ENCODE measurements at regions not wholly inside any gene's neighbourhood (a gene's known extent, or its start where the extent isn't known, plus 50 kb on each side); places are given as distances from the start of the nearest gene placed in this dataset.

- Histone ChIP-seq H3K27me3 (ENCODE audit: control insufficient read depth in 1 of 2, insufficient read depth in 2 of 2, low read length in 2 of 2) (no peaks in the 10 kb centered on the region), H2AFZ (ENCODE audit: low read length) (no peak overlapping the region), H3K36me3 (replicated peaks in 1 of 2; ENCODE audit: control insufficient read depth in 1 of 2, insufficient read depth in 2 of 2, low read length in 2 of 2) (no peaks in the 10 kb centered on the region), H4K20me1 (ENCODE audit: insufficient read depth, low read length) (no peaks in the 10 kb centered on the region), H3K4me1 (ENCODE audit: insufficient read depth, low read length) (peaks cover 32% of the 10 kb centered on the region), H3K4me3 (replicated peaks in 1 of 3; ENCODE audit: insufficient read depth in 1 of 3, low read depth in 2 of 3, low read length in 3 of 3) (no peak overlapping the region), H3K9ac (ENCODE audit: insufficient read depth, low read depth, low read length) (no peak overlapping the region), H3K79me2 (ENCODE audit: insufficient read depth, low read length) (no peaks in the 10 kb centered on the region), H3K9me3 (ENCODE audit: low read length) (no peaks in the 10 kb centered on the region), H3K4me2 (ENCODE audit: low read depth, low read length) (no peak overlapping the region), H3K27ac (ENCODE audit: extremely low read length, insufficient read depth, low read length) (no peak overlapping the region)
- BruUV-seq (replicated peaks): no TSS peak
- DNase-seq (ENCODE audit: low spot score) (no peak), FAIRE-seq (no peak), ATAC-seq (no peak)
- ChIA-PET CTCF (ENCODE audit: low intra/inter-chr PET ratio, low total read pairs) (no interaction called here), POLR2A (no interaction called here)
- TF ChIP-seq HNF4A (CRISPR knock-in tag; IDR thresholded peaks at IDR 0.05) (no peak), HNRNPH1 (optimal IDR thresholded peaks at IDR 0.05; ENCODE audit: low read depth, low read length) (no peak), HNRNPK (IDR thresholded peaks at IDR 0.05; ENCODE audit: low read depth, low read length, poor library complexity, severe bottlenecking) (no peak), POLR2AphosphoS2 (IDR thresholded peaks at IDR 0.05; ENCODE audit: low read depth, low read length) (no peak), CREBL2 (CRISPR knock-in tag; IDR thresholded peaks at IDR 0.05; ENCODE audit: borderline replicate concordance) (no peak), ZNF335 (CRISPR knock-in tag; IDR thresholded peaks at IDR 0.05) (no peak), THRA (CRISPR knock-in tag; IDR thresholded peaks at IDR 0.05; ENCODE audit: borderline replicate concordance) (no peak), TERF1 (CRISPR knock-in tag; IDR thresholded peaks at IDR 0.05) (no peak), BCL6 (CRISPR knock-in tag; IDR thresholded peaks at IDR 0.05) (no peak), SIX1 (CRISPR knock-in tag; IDR thresholded peaks at IDR 0.05; ENCODE audit: borderline replicate concordance) (no peak), MED1 (CRISPR knock-in tag; IDR thresholded peaks at IDR 0.05) (no peak), ZBTB34 (CRISPR knock-in tag; IDR thresholded peaks at IDR 0.05) (no peak), ZNF17 (CRISPR knock-in tag; IDR thresholded peaks at IDR 0.05) (no peak), ZKSCAN8 (CRISPR knock-in tag; IDR thresholded peaks at IDR 0.05; ENCODE audit: borderline replicate concordance) (no peak), ZNF33A (CRISPR knock-in tag; IDR thresholded peaks at IDR 0.05; ENCODE audit: borderline replicate concordance) (no peak), ZNF883 (CRISPR knock-in tag; IDR thresholded peaks at IDR 0.05; ENCODE audit: not compliant biosample characterization) (no peak), ZSCAN9 (CRISPR knock-in tag; IDR thresholded peaks at IDR 0.05; ENCODE audit: borderline replicate concordance) (no peak)
- WGBS (ENCODE audit: low lambda C conversion rate): 43% methylated on average over 2 of the region's 2 CpGs
- intact Hi-C loops (cut with micrococcal nuclease; ENCODE audit: unreplicated experiment): loop anchor here (5.0 kb wide), 1 partner anchor 83 kb away; no protein-coding TSS in a partner anchor
- in situ Hi-C loops (cut with HindIII; ENCODE audit: extremely low pct_ligation_motif_present, low pct_unique_long_range_greater_than_20kb): loop anchor here (25.0 kb wide), 1 partner anchor 363 kb away; no protein-coding TSS in a partner anchor
These were observed 60.9 kb downstream of the IL12A start for GRCh38 chr3:160049565-160049964.
